ENCODE measurements at regions not wholly inside any gene's neighbourhood (a gene's known extent, or its start where the extent isn't known, plus 50 kb on each side); places are given as distances from the start of the nearest gene placed in this dataset.

DNA sequence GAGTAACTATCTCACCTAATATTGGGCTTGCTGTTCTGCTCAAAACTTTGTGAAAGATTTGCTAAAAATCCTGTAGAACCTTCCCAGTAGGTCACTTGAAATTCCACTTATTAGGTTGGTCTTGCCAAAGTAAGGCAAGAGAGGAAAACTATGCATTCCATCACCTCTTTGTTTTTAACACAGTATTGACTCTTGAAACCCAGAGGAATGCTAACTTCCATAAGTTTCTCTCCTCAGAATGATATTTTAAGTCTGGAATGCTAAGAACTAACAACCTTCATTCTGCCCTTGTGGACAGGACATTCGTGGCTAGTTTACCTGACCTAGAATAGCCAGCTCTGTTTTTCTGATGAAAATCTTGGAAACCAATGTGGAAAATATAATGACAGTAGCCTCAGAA is 154.5 kb downstream of the TMCO5A start:
- TF ChIP-seq, protein P1, sequence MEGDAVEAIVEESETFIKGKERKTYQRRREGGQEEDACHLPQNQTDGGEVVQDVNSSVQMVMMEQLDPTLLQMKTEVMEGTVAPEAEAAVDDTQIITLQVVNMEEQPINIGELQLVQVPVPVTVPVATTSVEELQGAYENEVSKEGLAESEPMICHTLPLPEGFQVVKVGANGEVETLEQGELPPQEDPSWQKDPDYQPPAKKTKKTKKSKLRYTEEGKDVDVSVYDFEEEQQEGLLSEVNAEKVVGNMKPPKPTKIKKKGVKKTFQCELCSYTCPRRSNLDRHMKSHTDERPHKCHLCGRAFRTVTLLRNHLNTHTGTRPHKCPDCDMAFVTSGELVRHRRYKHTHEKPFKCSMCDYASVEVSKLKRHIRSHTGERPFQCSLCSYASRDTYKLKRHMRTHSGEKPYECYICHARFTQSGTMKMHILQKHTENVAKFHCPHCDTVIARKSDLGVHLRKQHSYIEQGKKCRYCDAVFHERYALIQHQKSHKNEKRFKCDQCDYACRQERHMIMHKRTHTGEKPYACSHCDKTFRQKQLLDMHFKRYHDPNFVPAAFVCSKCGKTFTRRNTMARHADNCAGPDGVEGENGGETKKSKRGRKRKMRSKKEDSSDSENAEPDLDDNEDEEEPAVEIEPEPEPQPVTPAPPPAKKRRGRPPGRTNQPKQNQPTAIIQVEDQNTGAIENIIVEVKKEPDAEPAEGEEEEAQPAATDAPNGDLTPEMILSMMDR (conservative IDR thresholded peaks at IDR 0.05; ENCODE audit: control insufficient read depth, insufficient read depth, low read depth, low read length), result no peak
- DNase-seq (ENCODE audit: low read depth), result no peak
- no peak overlapping the region for H3K4me3 ChIP-seq (ENCODE audit: control insufficient read depth, low read depth, low read length)

DNA sequence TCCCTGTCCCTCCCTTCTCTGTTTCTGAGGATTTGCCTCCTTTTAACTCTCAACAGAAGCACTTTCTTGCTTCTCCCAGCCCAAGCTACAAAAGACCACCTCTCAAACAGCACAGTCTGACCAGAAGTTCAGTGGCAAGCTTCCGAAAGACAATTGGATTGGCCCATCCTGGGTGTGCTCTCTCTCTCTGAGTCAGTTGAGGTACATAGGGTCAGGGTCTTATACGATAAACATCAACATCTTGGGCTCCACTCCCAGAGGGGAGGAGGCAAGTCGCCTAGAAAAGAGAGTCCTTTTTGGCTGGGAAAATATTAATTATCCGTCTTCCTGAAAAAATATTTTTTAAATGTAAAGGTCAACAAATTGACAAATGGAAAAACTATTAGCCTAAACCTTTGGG is 155.8 kb downstream of the TMCO5A start:
- TF ChIP-seq, protein P1 (conservative IDR thresholded peaks at IDR 0.05; ENCODE audit: control insufficient read depth, insufficient read depth, low read depth, low read length), result no peak
- H3K4me3 ChIP-seq (ENCODE audit: control insufficient read depth, low read depth, low read length), result no peak overlapping the region
- no peak for DNase-seq (ENCODE audit: low read depth)

DNA sequence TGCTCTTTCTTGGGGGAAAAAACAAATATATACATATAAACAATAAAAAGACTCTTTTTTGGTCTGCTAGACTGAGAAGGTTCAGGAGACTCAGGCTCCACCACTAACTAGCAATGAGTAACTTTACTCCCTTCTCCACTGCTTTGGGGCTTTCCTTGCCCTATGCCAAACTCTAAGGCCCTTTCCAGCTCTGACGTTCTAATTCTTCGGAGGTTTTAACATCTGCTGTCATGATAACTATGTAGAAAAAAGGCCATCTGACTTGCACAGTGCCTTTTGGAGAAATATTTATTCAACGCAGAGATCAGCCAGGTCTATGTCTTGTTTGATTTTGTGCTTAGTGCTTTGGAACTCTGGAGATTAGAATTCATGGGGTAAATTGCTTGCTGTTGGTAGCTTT is 156.2 kb downstream of the TMCO5A start:
- TF ChIP-seq, protein P1 (conservative IDR thresholded peaks at IDR 0.05; ENCODE audit: control insufficient read depth, insufficient read depth, low read depth, low read length), result no peak
- no peak for DNase-seq (ENCODE audit: low read depth)
- H3K4me3 ChIP-seq (ENCODE audit: control insufficient read depth, low read depth, low read length), result no peak overlapping the region

DNA sequence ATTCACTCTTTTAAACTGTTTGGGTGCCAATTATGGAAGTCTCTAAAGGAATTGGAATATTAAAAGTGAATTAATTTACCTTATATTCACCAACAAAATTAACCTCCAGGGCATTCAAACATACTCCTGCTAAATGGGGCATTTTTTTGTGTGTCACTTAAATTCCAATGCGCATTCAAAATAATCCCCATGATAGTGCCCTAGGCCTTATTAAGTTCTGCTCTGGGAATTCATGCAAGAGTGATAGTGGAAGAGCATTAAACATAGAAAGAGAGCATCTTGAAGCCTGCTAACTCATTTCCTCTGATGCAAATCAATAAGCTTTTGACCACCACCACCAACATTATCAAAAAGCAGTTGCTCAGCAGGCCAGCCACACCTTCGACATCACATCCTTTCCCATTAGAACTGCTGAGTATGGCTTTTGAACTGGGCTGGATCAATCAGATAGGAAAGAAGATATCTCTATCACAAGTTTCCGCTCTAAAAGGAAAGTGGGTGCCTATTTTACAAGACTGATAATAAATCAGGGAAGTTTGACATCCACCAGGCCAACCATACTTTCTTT is 156.7 kb downstream of the TMCO5A start:
- no peak for DNase-seq (ENCODE audit: low read depth)
- TF ChIP-seq, protein P1 (conservative IDR thresholded peaks at IDR 0.05; ENCODE audit: control insufficient read depth, insufficient read depth, low read depth, low read length), result no peak
- H3K4me3 ChIP-seq (ENCODE audit: control insufficient read depth, low read depth, low read length), result no peak overlapping the region

DNA sequence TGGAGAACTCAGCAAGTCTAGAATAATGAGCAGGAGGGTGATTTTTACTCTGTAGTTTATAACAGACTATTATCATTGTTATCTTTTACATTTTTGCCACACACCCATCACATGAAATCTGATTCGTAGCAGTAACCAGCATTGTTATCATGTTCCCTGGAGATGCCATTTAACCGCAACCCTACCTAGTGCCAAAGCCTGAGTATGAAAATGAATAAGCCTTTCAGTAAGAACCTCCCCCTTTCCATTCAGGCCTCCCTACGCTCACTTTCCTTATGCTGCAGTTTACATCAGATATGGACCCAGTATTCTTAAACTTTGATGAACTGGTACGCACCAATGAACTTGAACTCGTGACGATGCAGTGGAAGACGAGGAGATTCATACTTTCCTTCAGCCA is 158.7 kb upstream of the SPRED1 start:
- DNase-seq (ENCODE audit: low read depth), result no peak
- H3K4me3 ChIP-seq (ENCODE audit: control insufficient read depth, low read depth, low read length), result no peak overlapping the region
- TF ChIP-seq, protein P1 (conservative IDR thresholded peaks at IDR 0.05; ENCODE audit: control insufficient read depth, insufficient read depth, low read depth, low read length), result no peak

DNA sequence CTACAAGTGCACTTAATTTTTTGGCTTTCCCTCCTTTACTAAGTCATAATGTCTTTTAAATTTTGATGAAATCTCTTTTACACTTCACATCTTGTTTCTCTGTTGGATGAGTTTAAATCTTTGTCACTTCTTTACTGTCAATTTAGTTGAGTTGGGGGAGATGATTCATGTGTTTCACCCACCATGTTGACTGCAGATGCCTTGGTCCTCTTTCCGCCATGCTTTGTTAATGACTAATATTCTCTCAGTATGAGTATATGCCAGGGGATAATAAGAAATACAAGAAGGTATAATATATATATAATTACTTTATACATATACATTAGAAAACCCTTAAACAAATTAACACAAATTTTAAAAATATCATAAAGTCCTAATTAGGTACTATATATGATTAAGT is 149.7 kb upstream of the SPRED1 start:
- no peak for DNase-seq (ENCODE audit: low read depth)
- TF ChIP-seq, protein P1 (conservative IDR thresholded peaks at IDR 0.05; ENCODE audit: control insufficient read depth, insufficient read depth, low read depth, low read length), result no peak
- H3K4me3 ChIP-seq (ENCODE audit: control insufficient read depth, low read depth, low read length), result no peak overlapping the region

DNA sequence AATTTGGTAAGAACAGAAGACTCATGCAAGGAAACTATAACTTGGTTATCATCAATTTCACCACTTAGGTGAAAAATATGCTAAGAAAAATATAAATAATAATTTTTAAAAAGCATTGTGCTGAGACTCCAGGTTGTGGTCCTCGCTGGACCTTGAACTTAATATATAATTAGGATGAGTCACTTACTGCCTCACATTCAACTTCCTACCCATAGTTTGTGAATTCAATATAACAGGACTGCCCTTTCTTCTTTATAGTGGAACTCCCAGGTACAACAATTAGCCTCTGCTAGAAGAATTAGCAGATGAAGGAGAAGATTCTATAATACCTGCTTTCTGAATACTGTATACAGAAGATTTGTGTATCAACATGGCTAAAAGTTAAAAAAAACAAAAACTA is 149.1 kb upstream of the SPRED1 start:
- TF ChIP-seq, protein P1 (conservative IDR thresholded peaks at IDR 0.05; ENCODE audit: control insufficient read depth, insufficient read depth, low read depth, low read length), result no peak
- no peak overlapping the region for H3K4me3 ChIP-seq (ENCODE audit: control insufficient read depth, low read depth, low read length)
- DNase-seq (ENCODE audit: low read depth), result no peak
